Ascending aorta (tissue), 2 donors: ENCODE measurements at regions not wholly inside any gene's neighbourhood (a gene's known extent, or its start where the extent isn't known, plus 50 kb on each side); places are given as distances from the start of the nearest gene placed in this dataset.

Experiments used
- DNase-seq, 2 donors: peaks; one replicate each; pipeline ENCODE4 v3.0.0-alpha.2; 2019; ENCODE audit warnings: low spot score in 2 of 2
- H3K27ac ChIP-seq, 2 donors: fragments of 200-600 bp; sonication (generic); one replicate each; pipeline ENCODE4 v1.5.1; 2016 to 2017; ENCODE audit warnings: mild to moderate bottlenecking in 1 of 2
- H3K27me3 ChIP-seq: fragments of 200-600 bp; sonication (generic); one replicate; pipeline ENCODE4 v1.5.1; 2017
- H3K36me3 ChIP-seq, 2 donors: fragments of 200-600 bp; sonication (generic); one replicate each; pipeline ENCODE4 v1.5.1; 2016
- H3K4me1 ChIP-seq, 2 donors: fragments of 200-600 bp; sonication (generic); one replicate each; pipeline ENCODE4 v1.5.1; 2016 to 2017; ENCODE audit warnings: mild to moderate bottlenecking in 1 of 2
- H3K4me3 ChIP-seq, 2 donors: fragments of 200-600 bp; sonication (generic); one replicate each; pipeline ENCODE4 v1.5.1; 2016 to 2017; ENCODE audit warnings: mild to moderate bottlenecking in 1 of 2
- H3K9me3 ChIP-seq, 2 donors: fragments of 200-600 bp; sonication (generic); one replicate each; pipeline ENCODE4 v1.5.1; 2016
- CTCF ChIP-seq, 3 experiments: fragments of 200-600 bp in 2 of 3; fragments of 450-650 bp in 1 of 3; sonication (generic) in 2 of 3; IDR thresholded peaks; one replicate each; pipeline ENCODE4 v1.5.1; 2016 to 2019; ENCODE audit warnings: antibody characterized with exemption in 3 of 3, mild to moderate bottlenecking in 1 of 3, moderate library complexity in 1 of 3
- intact Hi-C: fragments of 100-400 bp; cut with DNase I; formaldehyde crosslinking; loops from one replicate; pipeline ENCODE4 v1.15.1; 2023

GRCh38 chr1:108082738-108083562 lies 117.2 kb downstream of the SLC25A24 start:
- no peaks in the 10 kb centered on the region for H3K9me3 ChIP-seq
- TF ChIP-seq CTCF (IDR thresholded peaks at IDR 0.05): no peak
- intact Hi-C loops: no loop called here
- no peak for DNase-seq
- H3K27ac ChIP-seq: no peak overlapping the region
- no peaks in the 10 kb centered on the region for H3K27me3 ChIP-seq
- no peak overlapping the region for H3K4me3 ChIP-seq
- no peaks in the 10 kb centered on the region for H3K36me3 ChIP-seq
- H3K4me1 ChIP-seq: no peaks in the 10 kb centered on the region

- no peak overlapping the region for H3K27ac ChIP-seq
- H3K4me3 ChIP-seq: no peak overlapping the region
- H3K4me1 ChIP-seq: no peaks in the 10 kb centered on the region
- no peak for DNase-seq
- H3K27me3 ChIP-seq: no peaks in the 10 kb centered on the region
- H3K9me3 ChIP-seq: no peaks in the 10 kb centered on the region
- intact Hi-C loops: no loop called here
- no peak for TF ChIP-seq CTCF (IDR thresholded peaks at IDR 0.05)
- H3K36me3 ChIP-seq: no peaks in the 10 kb centered on the region
Measured at GRCh38 chr1:108082001-108082400, 117.0 kb upstream of the VAV3 start.

- no peaks in the 10 kb centered on the region for H3K27me3 ChIP-seq
- no peaks in the 10 kb centered on the region for H3K36me3 ChIP-seq
- intact Hi-C loops: no loop called here
- no peak overlapping the region for H3K4me3 ChIP-seq
- no peaks in the 10 kb centered on the region for H3K9me3 ChIP-seq
- no peaks in the 10 kb centered on the region for H3K4me1 ChIP-seq
- TF ChIP-seq CTCF (IDR thresholded peaks at IDR 0.05): no peak
- no peak overlapping the region for H3K27ac ChIP-seq
- no peak for DNase-seq
Measured at GRCh38 chr1:108080448-108080847, 115.5 kb upstream of the VAV3 start.

GRCh38 chr1:108079440-108080025 lies 114.6 kb upstream of the VAV3 start:
- H3K4me3 ChIP-seq: no peak overlapping the region
- no peak for TF ChIP-seq CTCF (IDR thresholded peaks at IDR 0.05)
- intact Hi-C loops: no loop called here
- no peak overlapping the region for H3K27ac ChIP-seq
- no peaks in the 10 kb centered on the region for H3K9me3 ChIP-seq
- H3K4me1 ChIP-seq: no peaks in the 10 kb centered on the region
- H3K36me3 ChIP-seq: no peaks in the 10 kb centered on the region
- no peaks in the 10 kb centered on the region for H3K27me3 ChIP-seq
- DNase-seq: no peak

- DNase-seq: no peak
- no peak for TF ChIP-seq CTCF (IDR thresholded peaks at IDR 0.05)
Measured at GRCh38 chr1:108077991-108078390, 113.0 kb upstream of the VAV3 start.

More at GRCh38 chr1:108077991-108078390, 113.0 kb upstream of the VAV3 start:
- Histone ChIP-seq H3K27me3 (no peaks in the 10 kb centered on the region), H3K36me3 (no peaks in the 10 kb centered on the region), H3K9me3 (no peaks in the 10 kb centered on the region), H3K27ac (no peak overlapping the region), H3K4me1 (no peaks in the 10 kb centered on the region), H3K4me3 (no peak overlapping the region)
- intact Hi-C loops: no loop called here
